Body of pancreas (tissue), 4 donors: ENCODE measurements at regions not wholly inside any gene's neighbourhood (a gene's known extent, or its start where the extent isn't known, plus 50 kb on each side); places are given as distances from the start of the nearest gene placed in this dataset.

ENCODE experiments used
- ATAC-seq: fragments of 150-250 bp; one replicate; pipeline ENCODE4 v1.9.1; 2016
- DNase-seq, 4 donors: peaks; one replicate each; pipeline ENCODE4 v3.0.0-alpha.2; 2019
- H3K27ac ChIP-seq, 4 donors: fragments of 200-600 bp; sonication (generic); 1 replicate in 3 of 4; 2 replicates in 1 of 4; pipeline versions ENCODE4 v1.5.1 to v1.6.1; 2016 to 2019; ENCODE audit warnings: mild to moderate bottlenecking in 1 of 4, mixed read lengths in 1 of 4, moderate library complexity in 1 of 4
- H3K27me3 ChIP-seq, 2 donors: fragments of 200-600 bp; sonication (generic); one replicate each; pipeline ENCODE4 v1.6.0; 2016; ENCODE audit warnings: mild to moderate bottlenecking in 1 of 2
- H3K36me3 ChIP-seq, 2 donors: fragments of 200-600 bp; sonication (generic); replicated peaks in 1 of 2; 2 replicates each; pipeline ENCODE4 v1.5.1; 2016; ENCODE audit warnings: low read depth in 2 of 2; ENCODE audit not compliant: insufficient read depth in 1 of 2
- H3K4me1 ChIP-seq: fragments of 200-600 bp; sonication (generic); one replicate; pipeline ENCODE4 v1.6.0; 2016
- H3K4me3 ChIP-seq, 2 donors: fragments of 200-600 bp; sonication (generic); 1 replicate in 1 of 2; 2 replicates in 1 of 2; pipeline ENCODE4 v1.5.1; 2016 to 2019
- H3K9me3 ChIP-seq, 3 donors: fragments of 200-600 bp; sonication (generic); 1 replicate in 2 of 3; 2 replicates in 1 of 3; pipeline ENCODE4 v1.5.1; 2016
- CTCF ChIP-seq, 7 experiments: fragments of 450-650 bp in 4 of 7; fragments of 200-600 bp in 3 of 7; sonication (generic) in 3 of 7; IDR thresholded peaks; one replicate each; pipeline ENCODE4 v1.5.1; 2016 to 2019; ENCODE audit warnings: antibody characterized with exemption in 7 of 7
- POLR2A ChIP-seq, 3 donors: fragments of 450-650 bp; IDR thresholded peaks; one replicate each; pipeline ENCODE4 v1.6.1; 2016; ENCODE audit warnings: antibody characterized with exemption in 3 of 3, mild to moderate bottlenecking in 2 of 3
- WGBS, 2 donors: methylation state at CpG; one replicate each; pipeline ENCODE4 v1.1.5; 2017; 5-methylcytosine and 5-hydroxymethylcytosine counted together
- intact Hi-C: fragments of 100-400 bp; cut with DNase I; formaldehyde crosslinking; loops from one replicate; pipeline ENCODE4 v1.15.1; 2023

- no peaks in the 10 kb centered on the region for H3K36me3 ChIP-seq
- DNase-seq (no peak), ATAC-seq (no peak)
- H3K9me3 ChIP-seq, result no peaks in the 10 kb centered on the region
- H3K4me1 ChIP-seq, result no peaks in the 10 kb centered on the region
- TF ChIP-seq CTCF (IDR thresholded peaks at IDR 0.05) (no peak), POLR2A (IDR thresholded peaks at IDR 0.05) (no peak)
- no peak overlapping the region for H3K4me3 ChIP-seq
- intact Hi-C loops, result no loop called here
- no peak overlapping the region for H3K27ac ChIP-seq
- H3K27me3 ChIP-seq, result no peaks in the 10 kb centered on the region
These were observed 220.7 kb downstream of the MZT1 start for GRCh38 chr13:72506706-72507105.

GRCh38 chr13:72505376-72505775 lies 222.1 kb downstream of the MZT1 start:
- TF ChIP-seq CTCF (IDR thresholded peaks at IDR 0.05) (no peak), POLR2A (IDR thresholded peaks at IDR 0.05) (no peak)
- no peak overlapping the region for H3K27ac ChIP-seq
- ATAC-seq, result no peak
- no peaks in the 10 kb centered on the region for H3K4me1 ChIP-seq
- no peak for DNase-seq
- no peaks in the 10 kb centered on the region for H3K9me3 ChIP-seq
- no peaks in the 10 kb centered on the region for H3K27me3 ChIP-seq
- H3K36me3 ChIP-seq, result no peaks in the 10 kb centered on the region
- intact Hi-C loops, result no loop called here
- no peak overlapping the region for H3K4me3 ChIP-seq

GRCh38 chr13:72504131-72504841 lies 223.1 kb downstream of the MZT1 start:
- intact Hi-C loops, result no loop called here
- DNase-seq, result no peak
- no peak overlapping the region for H3K27ac ChIP-seq

GRCh38 chr13:72500851-72501250 lies 226.6 kb downstream of the MZT1 start:
- DNase-seq (no peak), ATAC-seq (no peak)
- TF ChIP-seq CTCF (IDR thresholded peaks at IDR 0.05) (no peak), POLR2A (IDR thresholded peaks at IDR 0.05) (no peak)
- 70 to 90% methylated on average over 2 of the region's 2 CpGs for WGBS, 2 donors
- no peaks in the 10 kb centered on the region for H3K36me3 ChIP-seq
- H3K9me3 ChIP-seq, result no peaks in the 10 kb centered on the region
- intact Hi-C loops, result no loop called here
- H3K4me3 ChIP-seq, result no peak overlapping the region
- H3K27me3 ChIP-seq, result no peaks in the 10 kb centered on the region
- no peak overlapping the region for H3K27ac ChIP-seq
- H3K4me1 ChIP-seq, result no peaks in the 10 kb centered on the region

More at GRCh38 chr13:72504131-72504841, 223.1 kb downstream of the MZT1 start:
- TF ChIP-seq POLR2A (IDR thresholded peaks at IDR 0.05), result no peak
- no peak for TF ChIP-seq CTCF (IDR thresholded peaks at IDR 0.05)
- no peaks in the 10 kb centered on the region for H3K27me3 ChIP-seq
- no peak for ATAC-seq
- H3K9me3 ChIP-seq, result no peaks in the 10 kb centered on the region
- H3K4me1 ChIP-seq, result no peaks in the 10 kb centered on the region
- H3K36me3 ChIP-seq, result no peaks in the 10 kb centered on the region
- H3K4me3 ChIP-seq, result no peak overlapping the region
- 65 to 67% methylated on average over 5 of the region's 5 CpGs for WGBS, 2 donors

GRCh38 chr13:72495681-72496080 lies 231.7 kb downstream of the MZT1 start:
- Histone ChIP-seq H3K4me3 (no peak overlapping the region), H3K9me3 (no peaks in the 10 kb centered on the region), H3K36me3 (no peaks in the 10 kb centered on the region), H3K27me3 (no peaks in the 10 kb centered on the region), H3K27ac (no peak overlapping the region), H3K4me1 (no peaks in the 10 kb centered on the region)
- ATAC-seq, result no peak
- DNase-seq, result no peak
- 81 to 87% methylated on average over 4 of the region's 4 CpGs for WGBS, 2 donors
- intact Hi-C loops, result no loop called here
- TF ChIP-seq POLR2A (IDR thresholded peaks at IDR 0.05), result no peak
- TF ChIP-seq CTCF (IDR thresholded peaks at IDR 0.05), result no peak
